HG03139 (cell line): ENCODE measurements at regions not wholly inside any gene's neighbourhood (a gene's known extent, or its start where the extent isn't known, plus 50 kb on each side); places are given as distances from the start of the nearest gene placed in this dataset.

Experiments
- ATAC-seq: cut with Tn5 transposase; IDR thresholded peaks from one replicate; pipeline ENCODE4 v1.9.1; 2021; ENCODE audit not compliant: unreplicated experiment

DNA sequence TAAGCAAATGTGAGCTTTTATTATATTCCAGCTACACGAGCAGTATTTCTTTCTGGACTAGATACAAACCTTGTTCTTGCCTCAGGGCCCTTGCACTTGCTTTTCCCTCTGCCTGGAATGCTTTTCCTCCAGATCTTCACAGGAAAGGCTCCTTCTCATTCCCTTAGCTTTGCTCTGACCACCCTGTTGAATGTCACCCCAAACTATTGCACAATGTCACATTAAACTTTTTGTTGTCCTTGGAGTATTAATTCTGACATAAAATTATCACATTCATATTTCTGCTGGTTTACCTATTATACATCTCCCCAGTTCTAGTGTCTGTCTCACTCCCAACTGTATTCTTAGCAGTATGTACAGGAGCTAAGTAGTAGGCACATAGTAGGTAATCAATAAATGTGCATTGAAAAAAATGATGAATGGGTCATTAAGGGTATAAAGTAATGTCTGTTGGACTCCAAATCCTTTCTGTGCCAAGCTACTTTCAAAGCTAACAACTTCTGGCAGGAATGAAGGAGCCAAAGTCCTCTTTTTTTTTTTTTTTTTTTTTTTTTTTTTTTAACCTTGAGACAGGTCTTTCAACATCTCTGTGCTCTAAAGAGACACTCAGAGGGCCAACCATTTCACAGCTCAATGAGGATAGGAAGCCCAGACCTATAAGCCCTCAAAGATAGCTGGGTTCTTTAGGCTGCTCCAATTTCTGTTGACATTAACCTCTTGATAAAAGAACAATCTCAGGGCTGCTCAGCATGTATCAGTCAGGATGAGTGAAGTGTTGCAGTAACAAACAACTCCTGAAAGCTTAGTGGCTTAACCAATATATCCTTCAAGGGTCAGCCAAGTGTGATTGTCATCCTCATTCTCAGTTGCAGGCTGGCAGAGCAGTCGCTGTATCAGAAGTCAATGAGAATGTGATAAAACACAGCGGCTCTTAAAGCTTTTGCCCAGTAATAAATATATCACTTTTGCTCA lies 424.4 kb upstream of the TBX3 start:
- no peak for ATAC-seq

- no peak for ATAC-seq
Measured at GRCh38 chr12:115103884-115104883, 420.2 kb upstream of the TBX3 start.

DNA sequence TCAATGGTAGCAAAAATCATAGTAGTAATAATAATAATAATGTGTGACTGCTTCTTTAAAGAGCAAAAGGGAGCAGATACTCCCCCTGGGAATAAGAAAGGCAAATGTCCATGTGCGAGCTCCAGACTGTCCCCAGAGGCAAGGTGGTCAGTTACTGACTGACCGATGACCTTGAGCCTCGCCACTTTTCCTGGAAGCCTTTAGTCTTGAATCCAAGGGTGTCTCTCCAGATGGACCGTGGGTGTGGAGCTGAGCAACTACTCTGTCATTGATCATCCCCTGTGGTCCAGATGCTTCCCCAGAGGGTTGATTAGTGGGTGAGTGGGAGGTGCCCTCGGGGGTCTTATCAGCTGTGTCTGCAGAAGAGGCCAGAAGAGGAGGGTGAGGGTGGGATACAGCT lies 418.5 kb upstream of the TBX3 start:
- ATAC-seq, result no peak

GRCh38 chr12:115101520-115101919 lies 417.5 kb upstream of the TBX3 start:
- no peak for ATAC-seq

DNA sequence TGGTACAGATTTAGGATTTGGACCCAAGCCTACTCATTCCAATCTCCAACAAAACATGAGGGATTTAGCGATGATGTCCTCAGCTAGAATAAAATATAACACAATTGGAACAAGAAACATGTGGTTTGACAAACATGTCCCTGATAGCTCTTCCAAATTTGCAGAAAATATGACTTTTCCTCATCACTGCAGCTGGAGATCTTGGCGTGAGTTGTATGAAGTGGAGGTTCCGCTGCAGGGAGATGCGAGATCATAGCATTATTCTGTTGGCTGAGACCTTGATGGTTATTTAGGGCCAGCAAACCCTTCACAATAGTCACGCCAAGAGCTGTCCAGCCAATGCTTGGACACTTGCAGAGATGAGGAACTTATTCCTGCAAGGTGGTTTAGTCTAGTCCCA lies 413.4 kb upstream of the TBX3 start:
- no peak for ATAC-seq

- no peak for ATAC-seq
Measured at GRCh38 chr12:115096588-115097397, 412.8 kb upstream of the TBX3 start.

- ATAC-seq, result no peak
Measured at GRCh38 chr12:115095073-115095748, 411.2 kb upstream of the TBX3 start.

- no peak for ATAC-seq
Measured at GRCh38 chr12:115094163-115094816, 410.3 kb upstream of the TBX3 start.

GRCh38 chr12:115093261-115093660 lies 409.3 kb upstream of the TBX3 start:
- no peak for ATAC-seq

GRCh38 chr12:115090783-115091182 lies 406.8 kb upstream of the TBX3 start:
- ATAC-seq, result no peak

DNA sequence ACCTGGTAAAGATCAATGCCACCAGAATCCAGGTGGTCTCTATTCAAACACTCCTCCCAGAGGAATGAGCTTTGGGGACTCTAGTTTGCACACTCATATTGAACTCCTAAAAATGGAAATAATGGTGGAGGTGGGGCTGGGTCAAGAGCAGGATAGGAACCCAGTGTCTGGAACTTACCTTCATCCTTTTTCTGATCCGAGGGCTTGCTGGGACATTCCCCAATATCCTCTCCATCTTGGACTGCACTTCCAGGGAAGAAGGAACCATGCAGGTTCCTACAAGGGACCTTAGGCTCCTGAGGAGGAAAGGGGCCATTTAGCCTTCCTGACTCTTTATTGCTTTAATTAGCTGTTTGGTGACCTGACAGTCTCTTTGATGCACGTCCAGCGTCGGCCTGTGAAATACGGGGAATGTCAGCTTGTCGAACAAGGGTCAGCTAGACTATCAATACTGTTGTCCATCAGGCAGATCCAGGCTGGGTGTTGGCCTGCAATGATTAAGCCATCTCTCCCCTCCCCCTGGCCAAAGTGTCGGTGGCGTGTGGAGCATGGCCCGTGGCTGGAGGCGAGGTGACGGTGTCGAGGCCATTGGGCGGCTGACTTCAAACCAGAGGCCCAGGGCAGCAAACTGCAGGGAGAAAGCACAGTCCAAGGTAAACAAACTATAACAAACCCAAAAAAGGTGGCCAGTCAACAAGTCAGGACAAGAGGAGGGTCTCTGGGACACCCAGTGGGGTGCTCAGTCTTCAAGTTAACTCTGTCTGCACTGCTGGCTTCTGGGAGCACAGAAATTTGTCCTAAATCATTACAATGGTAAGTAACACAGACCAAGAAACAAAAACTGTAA lies 405.2 kb upstream of the TBX3 start:
- ATAC-seq, result no peak

GRCh38 chr12:115088328-115088994 lies 404.5 kb upstream of the TBX3 start:
- ATAC-seq, result no peak

- no peak for ATAC-seq
Measured at GRCh38 chr12:115085594-115085993, 401.6 kb upstream of the TBX3 start.

DNA sequence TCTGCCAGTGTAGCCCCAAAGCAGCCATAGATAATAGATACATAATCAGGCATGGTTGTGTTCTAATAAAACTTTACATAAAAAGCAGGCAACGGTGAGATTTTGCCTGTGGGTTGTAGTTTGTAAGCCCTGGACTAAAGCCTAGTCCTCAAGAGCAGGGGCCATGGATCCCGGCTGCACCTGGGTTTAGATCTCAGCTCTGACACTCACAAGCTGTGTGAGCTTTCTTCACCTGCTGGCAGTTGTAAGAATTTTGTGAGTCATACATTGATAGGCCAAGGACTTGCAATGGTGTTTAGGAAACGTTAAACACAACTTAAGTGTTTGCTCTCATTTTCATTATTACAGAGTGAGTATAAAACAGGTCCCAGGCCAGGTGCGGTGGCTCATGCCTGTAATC lies 395.8 kb upstream of the TBX3 start:
- no peak for ATAC-seq

- ATAC-seq, result no peak
Measured at GRCh38 chr12:115078990-115079389, 395.0 kb upstream of the TBX3 start.

- no peak for ATAC-seq
Measured at GRCh38 chr12:115078334-115078733, 394.4 kb upstream of the TBX3 start.

GRCh38 chr12:115075552-115076170 lies 391.7 kb upstream of the TBX3 start:
- ATAC-seq, result no peak

DNA sequence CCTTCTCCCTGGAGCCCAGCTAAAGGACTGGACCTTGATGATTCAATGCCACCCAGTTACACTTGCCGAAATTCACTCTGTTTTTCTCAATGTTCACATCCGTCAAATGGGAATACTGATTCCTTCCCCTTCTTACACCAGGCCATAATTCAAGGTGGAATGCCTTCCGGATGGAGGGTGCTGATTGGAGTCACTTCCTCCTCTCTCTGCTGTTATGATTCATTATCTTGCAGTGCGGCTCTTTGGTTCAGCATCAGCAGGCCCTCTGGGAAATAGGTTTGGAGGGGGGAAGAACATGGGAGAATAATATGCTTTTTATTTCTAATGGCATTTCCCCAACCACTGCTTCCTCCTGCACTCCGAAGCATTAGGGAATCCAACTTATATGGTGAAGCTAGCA lies 390.6 kb upstream of the TBX3 start:
- ATAC-seq, result no peak
